ENCODE measurements at regions not wholly inside any gene's neighbourhood (a gene's known extent, or its start where the extent isn't known, plus 50 kb on each side); places are given as distances from the start of the nearest gene placed in this dataset.

- DNase-seq (ENCODE audit: low spot score) = no peak
- TF ChIP-seq CTCF (IDR thresholded peaks at IDR 0.05; ENCODE audit: extremely low read depth, insufficient read depth, missing control alignments) = no peak
- in situ Hi-C loops (cut with MboI; ENCODE audit: low pct_unique_long_range_greater_than_20kb, low sequenced_read_pairs, unreplicated experiment) = no loop called here
Measured at GRCh38 chr21:15932726-15933125, 202.9 kb downstream of the USP25 start.

- no peak for DNase-seq (ENCODE audit: low spot score)
- in situ Hi-C loops (cut with MboI; ENCODE audit: low pct_unique_long_range_greater_than_20kb, low sequenced_read_pairs, unreplicated experiment) = no loop called here
- no peak for TF ChIP-seq CTCF (IDR thresholded peaks at IDR 0.05; ENCODE audit: extremely low read depth, insufficient read depth, missing control alignments)
Measured at GRCh38 chr21:15935530-15935929, 205.7 kb downstream of the USP25 start.

GRCh38 chr21:15943009-15943666, 213.4 kb downstream of the USP25 start:
- in situ Hi-C loops (cut with MboI; ENCODE audit: low pct_unique_long_range_greater_than_20kb, low sequenced_read_pairs, unreplicated experiment) = no loop called here
- no peak for DNase-seq (ENCODE audit: low spot score)

GRCh38 chr21:15947677-15948076, 217.9 kb downstream of the USP25 start:
- no peak for DNase-seq (ENCODE audit: low spot score)
- TF ChIP-seq CTCF (IDR thresholded peaks at IDR 0.05; ENCODE audit: extremely low read depth, insufficient read depth, missing control alignments) = no peak
- in situ Hi-C loops (cut with MboI; ENCODE audit: low pct_unique_long_range_greater_than_20kb, low sequenced_read_pairs, unreplicated experiment) = no loop called here

More at GRCh38 chr21:15943009-15943666, 213.4 kb downstream of the USP25 start:
- no peak for TF ChIP-seq CTCF (IDR thresholded peaks at IDR 0.05; ENCODE audit: extremely low read depth, insufficient read depth, missing control alignments)

GRCh38 chr21:15953551-15954116, 223.9 kb downstream of the USP25 start:
- no peak for DNase-seq (ENCODE audit: low spot score)
- no peak for TF ChIP-seq CTCF (IDR thresholded peaks at IDR 0.05; ENCODE audit: extremely low read depth, insufficient read depth, missing control alignments)
- in situ Hi-C loops (cut with MboI; ENCODE audit: low pct_unique_long_range_greater_than_20kb, low sequenced_read_pairs, unreplicated experiment) = no loop called here

GRCh38 chr21:15964236-15964855, 234.6 kb downstream of the USP25 start:
- DNase-seq (ENCODE audit: low spot score) = no peak
- in situ Hi-C loops (cut with MboI; ENCODE audit: low pct_unique_long_range_greater_than_20kb, low sequenced_read_pairs, unreplicated experiment) = no loop called here
- TF ChIP-seq CTCF (IDR thresholded peaks at IDR 0.05; ENCODE audit: extremely low read depth, insufficient read depth, missing control alignments) = no peak
